ENCODE measurements at regions not wholly inside any gene's neighbourhood (a gene's known extent, or its start where the extent isn't known, plus 50 kb on each side); places are given as distances from the start of the nearest gene placed in this dataset.

- Histone ChIP-seq H3K9me3 (peaks cover 0 to 19% (median 10%) of the 10 kb centered on the region in 4 donors), H3K36me3 (no peaks in the 10 kb centered on the region), H3K4me3 (no peak overlapping the region), H3K27me3 (no peaks in the 10 kb centered on the region), H3K4me1 (no peaks in the 10 kb centered on the region), H3K27ac (no peak overlapping the region)
- 47 to 57% methylated on average over 2 of the region's 2 CpGs for WGBS, 2 donors
- TF ChIP-seq POLR2A (IDR thresholded peaks at IDR 0.05) = no peak
- TF ChIP-seq POLR2AphosphoS5 (IDR thresholded peaks at IDR 0.05) = no peak
- no peak for TF ChIP-seq CTCF (IDR thresholded peaks at IDR 0.05)
- TF ChIP-seq EP300 (IDR thresholded peaks at IDR 0.05) = no peak
- ATAC-seq (ENCODE audit: low FRiP score in 2 of 2) = no peak
- no peak for DNase-seq
These were observed 2614.2 kb downstream of the PCDH7 start for GRCh38 chr4:33334416-33334815.

- no peak overlapping the region for H3K27ac ChIP-seq
- H3K36me3 ChIP-seq = no peaks in the 10 kb centered on the region
- no peaks in the 10 kb centered on the region for H3K4me1 ChIP-seq
- TF ChIP-seq POLR2AphosphoS5 (IDR thresholded peaks at IDR 0.05) (no peak), POLR2A (IDR thresholded peaks at IDR 0.05) (no peak), EP300 (IDR thresholded peaks at IDR 0.05) (no peak), CTCF (IDR thresholded peaks at IDR 0.05) (no peak)
- peaks cover 0 to 3% (median 0%) of the 10 kb centered on the region in 4 donors for H3K9me3 ChIP-seq
- DNase-seq (no peak), ATAC-seq (ENCODE audit: low FRiP score in 2 of 2) (no peak)
- H3K27me3 ChIP-seq = no peaks in the 10 kb centered on the region
- H3K4me3 ChIP-seq = no peak overlapping the region
- 75 to 81% methylated on average over 3 of the region's 3 CpGs for WGBS, 2 donors
These were observed 2619.6 kb downstream of the PCDH7 start for GRCh38 chr4:33339762-33340161.

- no peaks in the 10 kb centered on the region for H3K36me3 ChIP-seq
- no peak for DNase-seq
- no peak overlapping the region for H3K4me3 ChIP-seq
- peaks cover 0 to 3% (median 0%) of the 10 kb centered on the region in 4 donors for H3K9me3 ChIP-seq
- TF ChIP-seq CTCF (IDR thresholded peaks at IDR 0.05) (no peak), POLR2AphosphoS5 (IDR thresholded peaks at IDR 0.05) (no peak), POLR2A (IDR thresholded peaks at IDR 0.05) (no peak), EP300 (IDR thresholded peaks at IDR 0.05) (no peak)
- 77 to 79% methylated on average over 5 of the region's 5 CpGs for WGBS, 2 donors
- no peak for ATAC-seq (ENCODE audit: low FRiP score in 2 of 2)
- H3K4me1 ChIP-seq = no peaks in the 10 kb centered on the region
- H3K27ac ChIP-seq = no peak overlapping the region
- no peaks in the 10 kb centered on the region for H3K27me3 ChIP-seq
These were observed 2620.0 kb downstream of the PCDH7 start for GRCh38 chr4:33340168-33340567.

- no peaks in the 10 kb centered on the region for H3K4me1 ChIP-seq
- no peaks in the 10 kb centered on the region for H3K27me3 ChIP-seq
- no peak overlapping the region for H3K27ac ChIP-seq
- 57 to 75% methylated on average over 1 of the region's 1 CpG for WGBS, 2 donors
- TF ChIP-seq CTCF (IDR thresholded peaks at IDR 0.05) = no peak
- TF ChIP-seq POLR2AphosphoS5 (IDR thresholded peaks at IDR 0.05) = no peak
- TF ChIP-seq POLR2A (IDR thresholded peaks at IDR 0.05) = no peak
- no peak for TF ChIP-seq EP300 (IDR thresholded peaks at IDR 0.05)
- ATAC-seq (ENCODE audit: low FRiP score in 2 of 2) (no peak), DNase-seq (no peak)
- no peaks in the 10 kb centered on the region for H3K9me3 ChIP-seq
- no peak overlapping the region for H3K4me3 ChIP-seq
- H3K36me3 ChIP-seq = no peaks in the 10 kb centered on the region
These were observed 2629.2 kb downstream of the PCDH7 start for GRCh38 chr4:33349376-33349775.

GRCh38 chr4:33357121-33357520 is 2637.0 kb downstream of the PCDH7 start:
- Histone ChIP-seq H3K27me3 (no peaks in the 10 kb centered on the region), H3K4me1 (no peaks in the 10 kb centered on the region), H3K9me3 (no peaks in the 10 kb centered on the region), H3K4me3 (no peak overlapping the region), H3K27ac (no peak overlapping the region), H3K36me3 (no peaks in the 10 kb centered on the region)
- TF ChIP-seq EP300 (IDR thresholded peaks at IDR 0.05) = no peak
- TF ChIP-seq POLR2AphosphoS5 (IDR thresholded peaks at IDR 0.05) = no peak
- TF ChIP-seq POLR2A (IDR thresholded peaks at IDR 0.05) = no peak
- no peak for TF ChIP-seq CTCF (IDR thresholded peaks at IDR 0.05)
- DNase-seq (no peak), ATAC-seq (ENCODE audit: low FRiP score in 2 of 2) (no peak)
- 47 to 52% methylated on average over 1 of the region's 1 CpG for WGBS, 2 donors
